ENCODE measurements at regions not wholly inside any gene's neighbourhood (a gene's known extent, or its start where the extent isn't known, plus 50 kb on each side); places are given as distances from the start of the nearest gene placed in this dataset.
"Not testable (repeated sequence)": the region's sequence is repeated elsewhere in the genome, so short reads cannot be mapped to it uniquely, and the experiment has no call there.

DNA sequence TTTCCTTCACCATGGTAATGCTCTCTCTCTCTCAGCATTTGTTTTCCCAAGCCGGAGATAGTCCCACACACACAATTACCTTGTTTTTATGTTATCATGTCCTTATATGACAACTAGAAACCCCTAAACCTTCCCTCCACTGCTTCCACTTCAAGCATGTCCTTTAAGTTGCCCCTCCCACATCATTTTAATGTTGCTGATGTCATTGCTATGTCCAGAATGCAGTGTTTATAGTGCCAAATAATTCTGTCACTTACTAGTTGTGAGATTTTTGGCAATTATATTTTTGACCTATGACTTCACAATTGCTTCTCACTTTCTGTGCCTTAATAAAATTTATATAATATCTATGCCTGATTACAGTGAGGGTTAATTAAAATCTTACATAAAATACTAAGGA is 645.9 kb downstream of the XPNPEP1 start:
- no peak overlapping the region for H3K27ac Mint-ChIP-seq
- intact Hi-C loops (cut with micrococcal nuclease): no loop called here
- no peaks in the 10 kb centered on the region for H3K4me1 Mint-ChIP-seq
- no peaks in the 10 kb centered on the region for H3K9me3 Mint-ChIP-seq
- no peaks in the 10 kb centered on the region for H3K27me3 Mint-ChIP-seq
- no peak overlapping the region for H3K4me3 Mint-ChIP-seq
- H3K36me3 Mint-ChIP-seq (ENCODE audit: low read depth): no peaks in the 10 kb centered on the region
- DNase-seq: no peak

DNA sequence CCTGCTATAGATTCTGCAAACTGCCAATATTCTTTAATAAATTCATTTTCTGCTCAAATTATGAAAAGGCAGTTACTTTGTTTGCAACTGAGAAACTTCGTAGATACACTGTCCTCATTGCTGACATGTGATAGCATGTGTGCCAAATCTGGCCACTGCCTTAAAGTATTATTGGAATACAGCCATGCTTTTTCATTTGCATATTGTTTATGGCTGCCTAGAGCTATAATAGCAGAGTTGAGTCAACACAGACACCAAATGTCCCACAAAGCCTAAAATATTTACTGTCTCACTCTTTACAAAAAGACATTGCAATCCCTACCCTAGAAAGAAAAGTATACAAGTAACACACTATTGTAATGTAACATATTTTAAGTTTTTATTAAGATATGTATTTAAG is 647.4 kb downstream of the XPNPEP1 start:
- H3K4me1 Mint-ChIP-seq: no peaks in the 10 kb centered on the region
- no peaks in the 10 kb centered on the region for H3K36me3 Mint-ChIP-seq (ENCODE audit: low read depth)
- H3K9me3 Mint-ChIP-seq: no peaks in the 10 kb centered on the region
- H3K4me3 Mint-ChIP-seq: no peak overlapping the region
- no peak for DNase-seq
- intact Hi-C loops (cut with micrococcal nuclease): no loop called here
- H3K27ac Mint-ChIP-seq: no peak overlapping the region
- no peaks in the 10 kb centered on the region for H3K27me3 Mint-ChIP-seq

DNA sequence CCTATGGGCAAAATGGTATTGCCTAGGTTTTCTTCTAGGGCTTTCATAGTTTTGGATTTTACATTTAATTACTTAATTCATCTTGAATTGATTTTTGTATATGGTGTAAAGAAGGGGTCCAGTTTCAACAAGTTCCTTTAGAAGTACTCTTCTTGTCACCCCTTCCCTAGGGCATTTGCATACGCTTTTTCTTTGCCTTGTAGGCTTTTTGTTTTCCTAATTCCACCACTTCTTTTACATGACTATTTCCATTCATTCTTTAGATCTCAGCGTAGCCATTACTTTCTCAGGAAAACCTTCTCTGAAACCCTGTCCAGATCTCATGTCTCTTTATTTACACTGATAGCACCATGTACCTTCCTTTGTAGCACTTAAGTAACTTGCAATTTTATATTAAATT is 648.6 kb downstream of the XPNPEP1 start:
- no peaks in the 10 kb centered on the region for H3K36me3 Mint-ChIP-seq (ENCODE audit: low read depth)
- H3K4me3 Mint-ChIP-seq: no peak overlapping the region
- DNase-seq: no peak
- no peaks in the 10 kb centered on the region for H3K9me3 Mint-ChIP-seq
- H3K27ac Mint-ChIP-seq: no peak overlapping the region
- H3K27me3 Mint-ChIP-seq: no peaks in the 10 kb centered on the region
- intact Hi-C loops (cut with micrococcal nuclease): no loop called here
- no peaks in the 10 kb centered on the region for H3K4me1 Mint-ChIP-seq

DNA sequence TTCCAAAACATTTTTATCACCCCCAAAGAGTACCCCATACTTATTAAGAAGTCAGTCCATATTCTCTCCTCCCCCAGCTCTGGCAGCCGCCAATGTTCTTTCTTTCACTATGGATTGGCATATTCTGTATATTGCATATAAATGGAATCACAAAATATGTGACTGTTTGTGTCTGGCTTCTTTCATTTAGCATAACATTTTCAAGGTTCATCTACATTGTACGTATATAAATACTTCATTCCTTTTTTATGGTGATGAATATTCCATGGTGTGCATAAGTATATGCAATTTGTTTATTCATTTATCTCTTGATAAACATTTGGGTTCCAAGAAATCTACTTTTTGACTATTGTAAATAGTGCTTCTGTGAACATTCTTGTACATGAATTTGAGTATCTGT is 653.1 kb downstream of the XPNPEP1 start:
- intact Hi-C loops (cut with micrococcal nuclease): no loop called here
- Mint-ChIP-seq H3K4me3 (no peak overlapping the region), H3K4me1 (no peaks in the 10 kb centered on the region), H3K27ac (no peak overlapping the region), H3K9me3 (no peaks in the 10 kb centered on the region), H3K36me3 (ENCODE audit: low read depth) (no peaks in the 10 kb centered on the region), H3K27me3 (no peaks in the 10 kb centered on the region)
- DNase-seq: no peak

DNA sequence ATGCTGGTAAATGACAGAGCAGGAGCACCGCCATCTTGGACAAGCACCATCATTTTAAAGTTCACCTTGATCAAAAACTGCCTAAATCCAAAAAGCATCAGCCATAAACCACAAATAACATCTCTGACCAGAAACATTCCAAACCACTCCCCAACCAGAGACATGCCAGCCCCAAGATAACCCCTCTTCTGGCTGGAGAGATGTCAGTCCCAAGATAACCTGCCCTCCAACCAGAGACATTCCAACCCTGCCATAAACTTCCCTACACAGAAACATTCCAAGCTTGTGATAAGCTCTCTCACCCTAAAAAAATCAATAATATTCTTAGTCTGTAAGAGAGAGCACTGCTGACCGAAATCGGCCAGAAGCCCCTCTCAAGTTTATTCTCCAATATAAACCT is 659.3 kb downstream of the XPNPEP1 start:
- intact Hi-C loops (cut with micrococcal nuclease): no loop called here

DNA sequence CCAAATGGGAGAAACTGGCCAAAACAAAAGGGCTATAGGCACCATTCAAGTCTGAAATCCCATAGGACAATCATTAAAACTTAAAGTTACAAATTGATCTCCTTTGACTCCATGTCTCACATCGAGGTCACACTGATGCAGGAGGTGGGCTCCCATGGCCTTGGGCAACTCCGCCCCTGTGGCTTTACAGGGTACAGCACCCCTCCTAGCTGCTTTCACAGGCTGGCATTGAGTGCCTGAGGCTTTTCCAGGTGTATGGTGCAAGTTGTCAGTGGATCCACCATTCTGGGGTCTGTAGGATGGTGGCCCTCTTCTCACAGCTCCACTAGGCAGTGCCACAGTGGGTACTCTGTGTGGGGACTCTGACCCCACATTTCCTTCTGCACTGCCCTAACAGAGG is 662.1 kb downstream of the XPNPEP1 start:
- DNase-seq: no peak
- intact Hi-C loops (cut with micrococcal nuclease): no loop called here
- Mint-ChIP-seq H3K4me3 (no peak overlapping the region), H3K27me3 (no peaks in the 10 kb centered on the region), H3K4me1 (no peaks in the 10 kb centered on the region), H3K27ac (no peak overlapping the region), H3K9me3 (no peaks in the 10 kb centered on the region), H3K36me3 (ENCODE audit: low read depth) (no peaks in the 10 kb centered on the region)

More for the DNA sequence above, 659.3 kb downstream of the XPNPEP1 start:
- Mint-ChIP-seq H3K36me3 (ENCODE audit: low read depth) (no peaks in the 10 kb centered on the region), H3K27me3 (no peaks in the 10 kb centered on the region), H3K9me3 (no peaks in the 10 kb centered on the region), H3K4me3 (no peak overlapping the region), H3K4me1 (no peaks in the 10 kb centered on the region), H3K27ac (no peak overlapping the region)
- no peak for DNase-seq

DNA sequence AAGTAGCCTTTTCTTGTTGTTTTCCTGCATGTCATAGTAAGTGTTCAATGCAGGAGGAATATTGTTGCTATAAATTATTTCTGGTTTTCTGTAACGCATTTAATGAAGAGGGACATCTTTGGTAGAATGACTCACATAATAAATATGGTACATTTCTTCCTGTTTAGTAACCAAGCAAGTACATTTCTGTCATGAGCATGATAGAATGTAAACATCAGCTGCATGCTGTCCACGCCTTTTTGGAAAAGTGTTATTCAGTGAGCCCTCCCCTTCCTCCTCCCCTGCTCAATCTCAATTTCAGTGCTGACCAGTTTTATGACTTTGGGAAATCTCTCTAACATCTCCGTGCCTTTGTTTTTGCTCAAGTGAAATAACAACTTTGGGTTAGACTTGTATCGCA is 664.0 kb downstream of the XPNPEP1 start:
- Mint-ChIP-seq H3K27ac (no peak overlapping the region), H3K36me3 (ENCODE audit: low read depth) (no peaks in the 10 kb centered on the region), H3K4me1 (no peaks in the 10 kb centered on the region), H3K9me3 (no peaks in the 10 kb centered on the region), H3K27me3 (no peaks in the 10 kb centered on the region), H3K4me3 (no peak overlapping the region)
- intact Hi-C loops (cut with micrococcal nuclease): no loop called here
- DNase-seq: no peak

DNA sequence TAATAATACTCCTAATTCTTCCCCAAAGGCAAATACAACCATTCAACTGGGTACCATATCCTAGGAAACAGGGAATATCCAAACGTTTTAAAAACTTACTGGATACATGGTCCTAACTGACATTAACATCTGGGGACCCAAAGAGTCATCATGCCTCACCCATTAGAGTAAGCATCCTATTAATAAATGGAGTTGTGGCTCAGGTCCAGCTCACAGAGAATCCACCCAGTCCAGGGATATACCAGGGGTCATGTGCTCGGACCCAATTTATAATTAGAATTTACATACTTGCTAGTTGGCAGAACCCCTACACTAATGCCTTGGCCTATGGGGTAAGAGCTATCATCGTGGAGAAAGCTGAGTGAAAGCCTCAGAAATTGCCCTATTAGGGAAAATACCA is 670.0 kb downstream of the XPNPEP1 start:
- no peaks in the 10 kb centered on the region for H3K4me1 Mint-ChIP-seq
- H3K9me3 Mint-ChIP-seq: no peaks in the 10 kb centered on the region
- no peak for DNase-seq
- H3K4me3 Mint-ChIP-seq: no peak overlapping the region
- H3K36me3 Mint-ChIP-seq (ENCODE audit: low read depth): no peaks in the 10 kb centered on the region
- no peaks in the 10 kb centered on the region for H3K27me3 Mint-ChIP-seq
- intact Hi-C loops (cut with micrococcal nuclease): no loop called here
- no peak overlapping the region for H3K27ac Mint-ChIP-seq

GRCh38 chr10:109250152-109250551 is 673.2 kb downstream of the XPNPEP1 start:
- DNase-seq: no peak
- no peaks in the 10 kb centered on the region for H3K36me3 Mint-ChIP-seq (ENCODE audit: low read depth)
- H3K9me3 Mint-ChIP-seq: no peaks in the 10 kb centered on the region
- no peaks in the 10 kb centered on the region for H3K27me3 Mint-ChIP-seq
- H3K27ac Mint-ChIP-seq: no peak overlapping the region
- no peak overlapping the region for H3K4me3 Mint-ChIP-seq
- intact Hi-C loops (cut with micrococcal nuclease): no loop called here
- no peaks in the 10 kb centered on the region for H3K4me1 Mint-ChIP-seq

GRCh38 chr10:109247814-109248213 is 675.5 kb downstream of the XPNPEP1 start:
- DNase-seq: no peak
- Mint-ChIP-seq H3K4me3 (no peak overlapping the region), H3K36me3 (ENCODE audit: low read depth) (no peaks in the 10 kb centered on the region), H3K27me3 (no peaks in the 10 kb centered on the region), H3K27ac (no peak overlapping the region), H3K4me1 (no peaks in the 10 kb centered on the region), H3K9me3 (peaks cover 4% of the 10 kb centered on the region)
- intact Hi-C loops (cut with micrococcal nuclease): no loop called here

DNA sequence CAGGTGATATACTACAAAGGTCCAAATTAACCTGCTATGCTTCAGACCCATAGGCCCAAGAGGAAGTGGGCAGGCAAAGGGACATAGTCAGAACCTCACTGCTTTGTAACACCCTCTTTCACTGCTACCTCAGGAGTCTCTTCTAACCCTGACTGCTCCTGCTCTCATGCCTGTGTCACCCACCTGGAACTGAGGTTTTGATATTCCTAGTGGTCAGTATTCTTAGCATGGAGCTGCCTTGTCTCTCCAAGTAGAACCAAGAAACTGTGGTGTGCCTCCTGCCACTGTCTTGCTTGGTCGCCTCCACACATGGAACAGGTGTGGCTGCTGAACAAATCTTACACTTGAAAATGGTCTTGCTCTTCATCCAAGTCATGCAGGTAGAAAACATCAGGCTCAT is 677.5 kb downstream of the XPNPEP1 start:
- Mint-ChIP-seq H3K27ac (no peak overlapping the region), H3K4me3 (no peak overlapping the region), H3K4me1 (no peaks in the 10 kb centered on the region), H3K9me3 (peaks cover 4% of the 10 kb centered on the region), H3K36me3 (ENCODE audit: low read depth) (no peaks in the 10 kb centered on the region), H3K27me3 (no peaks in the 10 kb centered on the region)
- DNase-seq: no peak
- intact Hi-C loops (cut with micrococcal nuclease): no loop called here

DNA sequence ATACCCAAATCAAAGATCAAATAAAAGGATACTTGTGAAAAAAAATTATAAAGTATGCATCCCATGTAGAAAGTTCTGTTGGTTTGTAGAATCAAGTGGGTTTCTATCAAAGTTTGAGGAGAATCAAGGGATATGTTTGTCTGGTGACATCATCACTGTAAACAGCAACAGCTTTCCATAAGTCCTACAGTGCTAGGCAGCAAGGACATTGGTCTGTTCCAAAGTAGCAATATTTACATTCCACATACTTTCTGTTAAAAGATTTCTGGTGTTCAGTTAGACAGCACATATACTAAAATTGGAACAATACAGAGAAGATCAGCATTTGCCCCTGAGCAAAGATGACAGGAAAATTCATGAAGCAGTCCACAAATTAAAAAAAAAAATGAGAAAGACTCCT is 683.9 kb downstream of the XPNPEP1 start:
- no peak for DNase-seq
- H3K4me1 Mint-ChIP-seq: no peaks in the 10 kb centered on the region
- intact Hi-C loops (cut with micrococcal nuclease): no loop called here
- H3K9me3 Mint-ChIP-seq: peaks cover 6% of the 10 kb centered on the region
- no peaks in the 10 kb centered on the region for H3K36me3 Mint-ChIP-seq (ENCODE audit: low read depth)
- H3K27me3 Mint-ChIP-seq: no peaks in the 10 kb centered on the region
- H3K4me3 Mint-ChIP-seq: no peak overlapping the region
- no peak overlapping the region for H3K27ac Mint-ChIP-seq

GRCh38 chr10:109237682-109238081 is 685.6 kb downstream of the XPNPEP1 start:
- Mint-ChIP-seq H3K4me1 (no peaks in the 10 kb centered on the region), H3K4me3 (no peak overlapping the region), H3K27me3 (no peaks in the 10 kb centered on the region), H3K36me3 (ENCODE audit: low read depth) (no peaks in the 10 kb centered on the region), H3K9me3 (peaks cover 6% of the 10 kb centered on the region), H3K27ac (no peak overlapping the region)
- intact Hi-C loops (cut with micrococcal nuclease): no loop called here
- no peak for DNase-seq

- DNase-seq: no peak
- intact Hi-C loops (cut with micrococcal nuclease): no loop called here
- peaks cover 6% of the 10 kb centered on the region for H3K9me3 Mint-ChIP-seq
- no peak overlapping the region for H3K4me3 Mint-ChIP-seq
- H3K4me1 Mint-ChIP-seq: no peaks in the 10 kb centered on the region
- no peaks in the 10 kb centered on the region for H3K36me3 Mint-ChIP-seq (ENCODE audit: low read depth)
- no peaks in the 10 kb centered on the region for H3K27me3 Mint-ChIP-seq
- no peak overlapping the region for H3K27ac Mint-ChIP-seq
These were observed 686.3 kb downstream of the XPNPEP1 start for GRCh38 chr10:109237050-109237449.

DNA sequence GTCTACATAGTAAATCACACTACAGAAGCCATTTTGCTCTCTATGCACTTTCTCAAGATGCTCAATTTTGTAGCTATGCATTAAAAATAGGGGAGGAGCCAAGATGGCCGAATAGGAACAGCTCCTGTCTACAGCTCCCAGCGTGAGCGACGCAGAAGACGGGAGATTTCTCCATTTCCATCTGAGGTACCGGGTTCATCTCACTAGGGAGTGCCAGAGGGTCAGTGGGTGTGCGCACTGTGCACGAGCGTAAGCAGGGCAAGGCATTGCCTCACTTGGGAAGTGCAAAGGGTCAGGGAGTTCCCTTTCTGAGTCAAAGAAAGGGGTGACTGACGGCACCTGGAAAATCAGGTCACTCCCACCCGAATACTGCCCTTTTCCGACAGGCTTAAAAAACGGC is 699.8 kb downstream of the XPNPEP1 start:
- intact Hi-C loops (cut with micrococcal nuclease); H3K4me1 Mint-ChIP-seq; H3K4me3 Mint-ChIP-seq; H3K9me3 Mint-ChIP-seq; H3K27me3 Mint-ChIP-seq; H3K27ac Mint-ChIP-seq; DNase-seq; H3K36me3 Mint-ChIP-seq (ENCODE audit: low read depth): not testable (repeated sequence)

Data from activated CD4-positive, alpha-beta T cell treated with anti-CD3 and anti-CD28 coated beads, Interleukin-2, amount 10 ng/mL, durations not matched to agents 24 days and 14 days (primary cell).